Lung (tissue), 11 donors: ENCODE measurements at regions not wholly inside any gene's neighbourhood (a gene's known extent, or its start where the extent isn't known, plus 50 kb on each side); places are given as distances from the start of the nearest gene placed in this dataset.

Experiments
- ATAC-seq: fragments of 200-7000 bp; cut with Tn5 transposase; one replicate; pipeline ENCODE4 v1.9.1; 2020; ENCODE audit warnings: moderate number of reproducible peaks; ENCODE audit not compliant: insufficient read depth, low FRiP score
- DNase-seq, 3 donors: peaks; one replicate each; pipeline ENCODE4 v3.0.0-alpha.2; 2013 to 2017
- H3K27ac ChIP-seq, 2 donors: one replicate each; pipeline ENCODE4 v1.5.1; 2013; ENCODE audit warnings: mild to moderate bottlenecking in 2 of 2, moderate library complexity in 2 of 2, control low read depth in 1 of 2, inconsistent platforms in 1 of 2, low read depth in 1 of 2, low read length in 1 of 2
- H3K27me3 ChIP-seq, 3 donors: one replicate each; pipeline ENCODE4 v1.5.1; 2013; ENCODE audit warnings: low read length in 2 of 3; ENCODE audit not compliant: control insufficient read depth in 3 of 3, insufficient read depth in 3 of 3
- H3K36me3 ChIP-seq, 4 donors: one replicate each; pipeline ENCODE4 v1.5.1; 2013; ENCODE audit warnings: low read length in 4 of 4, mild to moderate bottlenecking in 1 of 4, moderate library complexity in 1 of 4; ENCODE audit not compliant: control insufficient read depth in 4 of 4, insufficient read depth in 4 of 4
- H3K4me1 ChIP-seq, 5 donors: one replicate each; pipeline ENCODE4 v1.5.1; 2013; ENCODE audit warnings: low read length in 5 of 5, mild to moderate bottlenecking in 2 of 5, moderate library complexity in 1 of 5; ENCODE audit not compliant: control insufficient read depth in 5 of 5, insufficient read depth in 5 of 5
- H3K4me3 ChIP-seq: one replicate; pipeline ENCODE4 v1.5.1; 2013; ENCODE audit warnings: mild to moderate bottlenecking, control low read depth, moderate library complexity
- H3K9ac ChIP-seq, 2 donors: one replicate each; pipeline ENCODE4 v1.5.1; 2013; ENCODE audit warnings: low read length in 2 of 2, control low read depth in 1 of 2; ENCODE audit not compliant: insufficient read depth in 1 of 2
- H3K9me3 ChIP-seq, 4 donors: one replicate each; pipeline ENCODE4 v1.5.1; 2013; ENCODE audit warnings: low read length in 3 of 4, mild to moderate bottlenecking in 1 of 4, moderate library complexity in 1 of 4; ENCODE audit not compliant: control insufficient read depth in 4 of 4, insufficient read depth in 3 of 4
- WGBS, 2 donors: extraction: QIAGEN DNeasy Blood & Tissue Kit; methylation state at CpG; one replicate each; pipeline ENCODE4 v1.1.7; 2013; 5-methylcytosine and 5-hydroxymethylcytosine counted together
- TF ChIP-seq, protein P1 (sequence below): IDR thresholded peaks from 2 replicates; pipeline ENCODE4 v1.5.1; 2012; ENCODE audit warnings: mild to moderate bottlenecking; ENCODE audit errors: control extremely low read depth, extremely low read depth
- donor health status: control.
- donor health status: control.
- donor health status: Bipolar disorder and iron deficiency.
- donor health status: healthy.
- donor health status: DM: yes; HTN: yes; CAD: no.

DNA sequence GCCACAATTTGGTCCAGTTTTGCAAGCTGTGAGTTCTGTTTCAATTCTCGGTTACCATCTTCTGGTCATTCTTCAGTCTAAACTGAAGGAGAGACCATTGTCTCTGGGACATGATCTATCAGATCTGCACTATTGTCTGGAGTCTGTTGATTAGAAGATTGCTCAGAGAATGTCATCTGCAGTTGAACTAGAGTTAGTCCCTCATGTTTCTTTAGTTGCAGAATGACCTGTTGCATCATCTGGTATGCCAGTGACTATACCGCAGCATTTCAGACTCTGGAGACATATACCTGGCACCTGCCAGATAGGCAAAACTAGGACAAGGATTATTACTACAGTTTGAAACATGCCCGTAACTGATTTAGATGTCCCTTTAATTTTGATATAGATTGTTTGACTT lies 194.8 kb downstream of the LRRC70 start:
- no peak for ATAC-seq
- no peak overlapping the region for H3K4me3 ChIP-seq
- no peak for DNase-seq
- peaks cover 0 to 7% (median 0%) of the 10 kb centered on the region in 5 donors for H3K4me1 ChIP-seq
- no peaks in the 10 kb centered on the region for H3K36me3 ChIP-seq
- 96 to 98% methylated on average over 3 of the region's 3 CpGs for WGBS, 2 donors
- no peak overlapping the region for H3K27ac ChIP-seq
- H3K9me3 ChIP-seq: no peaks in the 10 kb centered on the region
- no peaks in the 10 kb centered on the region for H3K27me3 ChIP-seq
- TF ChIP-seq, protein P1, sequence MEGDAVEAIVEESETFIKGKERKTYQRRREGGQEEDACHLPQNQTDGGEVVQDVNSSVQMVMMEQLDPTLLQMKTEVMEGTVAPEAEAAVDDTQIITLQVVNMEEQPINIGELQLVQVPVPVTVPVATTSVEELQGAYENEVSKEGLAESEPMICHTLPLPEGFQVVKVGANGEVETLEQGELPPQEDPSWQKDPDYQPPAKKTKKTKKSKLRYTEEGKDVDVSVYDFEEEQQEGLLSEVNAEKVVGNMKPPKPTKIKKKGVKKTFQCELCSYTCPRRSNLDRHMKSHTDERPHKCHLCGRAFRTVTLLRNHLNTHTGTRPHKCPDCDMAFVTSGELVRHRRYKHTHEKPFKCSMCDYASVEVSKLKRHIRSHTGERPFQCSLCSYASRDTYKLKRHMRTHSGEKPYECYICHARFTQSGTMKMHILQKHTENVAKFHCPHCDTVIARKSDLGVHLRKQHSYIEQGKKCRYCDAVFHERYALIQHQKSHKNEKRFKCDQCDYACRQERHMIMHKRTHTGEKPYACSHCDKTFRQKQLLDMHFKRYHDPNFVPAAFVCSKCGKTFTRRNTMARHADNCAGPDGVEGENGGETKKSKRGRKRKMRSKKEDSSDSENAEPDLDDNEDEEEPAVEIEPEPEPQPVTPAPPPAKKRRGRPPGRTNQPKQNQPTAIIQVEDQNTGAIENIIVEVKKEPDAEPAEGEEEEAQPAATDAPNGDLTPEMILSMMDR: no peak
- H3K9ac ChIP-seq: no peak overlapping the region

DNA sequence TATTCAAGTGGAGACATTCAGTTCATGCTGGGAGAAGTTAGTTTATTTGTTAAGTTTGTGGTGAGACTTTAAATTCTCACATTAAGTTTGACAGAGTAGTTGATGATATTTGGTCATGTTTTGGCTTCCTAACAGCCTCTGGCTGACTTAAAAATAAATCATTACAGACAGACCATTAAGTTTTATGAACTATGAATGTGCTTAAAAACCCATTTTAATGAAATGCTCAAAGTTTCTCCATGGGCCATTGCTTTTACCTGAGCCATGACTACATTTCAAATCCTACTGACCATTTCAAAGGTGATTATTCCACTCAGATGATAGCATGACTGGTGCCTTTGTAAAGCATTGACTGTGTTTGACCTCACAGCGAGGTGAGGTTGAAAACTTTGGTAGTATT lies 192.7 kb downstream of the LRRC70 start:
- H3K9ac ChIP-seq: no peak overlapping the region
- TF ChIP-seq, protein P1: no peak
- WGBS, 2 donors: 84 to 94% methylated on average over 1 of the region's 1 CpG
- peaks cover 0 to 7% (median 0%) of the 10 kb centered on the region in 5 donors for H3K4me1 ChIP-seq
- H3K36me3 ChIP-seq: no peaks in the 10 kb centered on the region
- ATAC-seq (no peak), DNase-seq (no peak)
- no peaks in the 10 kb centered on the region for H3K27me3 ChIP-seq
- H3K9me3 ChIP-seq: no peaks in the 10 kb centered on the region
- H3K4me3 ChIP-seq: no peak overlapping the region
- H3K27ac ChIP-seq: no peak overlapping the region

DNA sequence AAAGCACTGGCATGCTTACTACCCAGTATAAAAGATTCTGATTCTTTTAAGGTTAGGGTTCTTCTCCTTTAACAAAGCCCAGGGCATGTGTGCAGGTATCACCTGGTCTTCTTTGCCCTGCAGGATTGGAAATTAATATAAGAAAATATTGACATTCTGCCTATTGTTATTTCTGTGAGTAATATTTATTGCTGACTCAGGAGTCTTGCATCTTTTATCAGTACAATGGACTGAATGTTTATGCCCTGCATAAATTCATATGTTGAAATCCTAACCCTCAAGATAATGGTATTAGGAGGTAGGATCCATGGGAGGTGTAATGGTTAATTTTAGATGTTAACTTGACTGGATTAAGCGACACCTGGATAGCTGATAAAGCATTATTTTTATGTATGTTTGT lies 189.0 kb downstream of the LRRC70 start:
- Histone ChIP-seq H3K9me3 (no peaks in the 10 kb centered on the region), H3K4me1 (no peaks in the 10 kb centered on the region), H3K4me3 (no peak overlapping the region), H3K27ac (no peak overlapping the region), H3K27me3 (no peaks in the 10 kb centered on the region), H3K9ac (no peak overlapping the region), H3K36me3 (no peaks in the 10 kb centered on the region)
- ATAC-seq (no peak), DNase-seq (no peak)
- 91 to 100% methylated on average over 1 of the region's 1 CpG for WGBS, 2 donors
- TF ChIP-seq, protein P1: no peak

DNA sequence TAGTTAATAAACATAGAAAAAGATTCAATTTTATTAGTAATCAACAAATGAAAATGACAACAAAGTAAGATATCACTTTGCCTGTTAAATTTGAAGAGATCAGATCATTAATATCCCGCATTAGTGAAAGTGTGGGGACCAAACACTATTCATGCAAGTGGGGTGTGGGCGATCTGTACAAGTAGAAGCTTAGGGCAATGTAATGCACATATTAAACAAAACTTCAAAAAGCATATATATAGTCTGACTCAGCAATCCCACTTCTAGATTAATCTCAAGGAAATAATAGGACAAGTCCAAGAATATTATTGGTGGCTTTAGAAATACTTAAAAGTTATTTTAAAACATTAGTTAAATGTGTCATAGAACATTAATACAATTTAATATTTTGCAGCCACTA lies 188.5 kb downstream of the LRRC70 start:
- ATAC-seq (no peak), DNase-seq (no peak)
- H3K9me3 ChIP-seq: no peaks in the 10 kb centered on the region
- H3K27me3 ChIP-seq: no peaks in the 10 kb centered on the region
- TF ChIP-seq, protein P1: no peak
- 97% methylated on average over 2 of the region's 2 CpGs for WGBS, 2 donors
- H3K36me3 ChIP-seq: no peaks in the 10 kb centered on the region
- H3K4me1 ChIP-seq: no peaks in the 10 kb centered on the region
- H3K27ac ChIP-seq: no peak overlapping the region
- no peak overlapping the region for H3K4me3 ChIP-seq
- H3K9ac ChIP-seq: no peak overlapping the region
